ENCODE measurements at regions not wholly inside any gene's neighbourhood (a gene's known extent, or its start where the extent isn't known, plus 50 kb on each side); places are given as distances from the start of the nearest gene placed in this dataset.

DNA sequence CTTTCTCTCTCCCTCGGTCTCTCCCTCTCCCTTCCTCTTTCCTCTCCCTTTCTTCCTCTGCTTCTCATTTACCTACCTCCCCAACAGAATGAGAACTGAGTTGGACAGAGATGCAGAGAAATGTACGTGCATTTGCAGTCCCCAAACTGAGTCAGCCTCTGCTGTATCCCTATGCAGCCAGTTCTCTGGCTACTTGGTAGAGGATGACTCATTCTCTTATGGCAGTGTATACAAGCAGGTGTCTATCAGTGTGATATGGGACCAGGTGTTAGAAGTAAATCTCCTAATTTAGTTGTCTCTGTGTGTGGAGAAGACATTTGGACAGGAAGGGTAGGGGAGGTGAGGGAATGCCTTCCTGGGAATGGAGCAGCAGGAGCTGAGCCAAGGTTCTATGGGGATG lies 470.8 kb downstream of the CD109 start:
- no peaks in the 10 kb centered on the region for H3K9me3 ChIP-seq
- no peak overlapping the region for H3K4me3 ChIP-seq
- intact Hi-C loops (cut with DNase I; ENCODE audit: low total_unique reads): no loop called here
- no peak for DNase-seq
- WGBS, 5 donors: 41 to 59% (median 52%) methylated on average over 2 of the region's 2 CpGs
- TF ChIP-seq POLR2A (IDR thresholded peaks at IDR 0.05) (no peak), POLR2AphosphoS5 (IDR thresholded peaks at IDR 0.05) (no peak)
- TF ChIP-seq, protein P1, sequence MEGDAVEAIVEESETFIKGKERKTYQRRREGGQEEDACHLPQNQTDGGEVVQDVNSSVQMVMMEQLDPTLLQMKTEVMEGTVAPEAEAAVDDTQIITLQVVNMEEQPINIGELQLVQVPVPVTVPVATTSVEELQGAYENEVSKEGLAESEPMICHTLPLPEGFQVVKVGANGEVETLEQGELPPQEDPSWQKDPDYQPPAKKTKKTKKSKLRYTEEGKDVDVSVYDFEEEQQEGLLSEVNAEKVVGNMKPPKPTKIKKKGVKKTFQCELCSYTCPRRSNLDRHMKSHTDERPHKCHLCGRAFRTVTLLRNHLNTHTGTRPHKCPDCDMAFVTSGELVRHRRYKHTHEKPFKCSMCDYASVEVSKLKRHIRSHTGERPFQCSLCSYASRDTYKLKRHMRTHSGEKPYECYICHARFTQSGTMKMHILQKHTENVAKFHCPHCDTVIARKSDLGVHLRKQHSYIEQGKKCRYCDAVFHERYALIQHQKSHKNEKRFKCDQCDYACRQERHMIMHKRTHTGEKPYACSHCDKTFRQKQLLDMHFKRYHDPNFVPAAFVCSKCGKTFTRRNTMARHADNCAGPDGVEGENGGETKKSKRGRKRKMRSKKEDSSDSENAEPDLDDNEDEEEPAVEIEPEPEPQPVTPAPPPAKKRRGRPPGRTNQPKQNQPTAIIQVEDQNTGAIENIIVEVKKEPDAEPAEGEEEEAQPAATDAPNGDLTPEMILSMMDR (IDR thresholded peaks at IDR 0.05 in 8 of 11, conservative IDR thresholded peaks at IDR 0.05 in 3 of 11): no peak
- no peak overlapping the region for H3K27ac ChIP-seq
- no peaks in the 10 kb centered on the region for H3K27me3 ChIP-seq (replicated peaks in 1 of 7)
- no peaks in the 10 kb centered on the region for H3K4me1 ChIP-seq
- no peaks in the 10 kb centered on the region for H3K36me3 ChIP-seq

DNA sequence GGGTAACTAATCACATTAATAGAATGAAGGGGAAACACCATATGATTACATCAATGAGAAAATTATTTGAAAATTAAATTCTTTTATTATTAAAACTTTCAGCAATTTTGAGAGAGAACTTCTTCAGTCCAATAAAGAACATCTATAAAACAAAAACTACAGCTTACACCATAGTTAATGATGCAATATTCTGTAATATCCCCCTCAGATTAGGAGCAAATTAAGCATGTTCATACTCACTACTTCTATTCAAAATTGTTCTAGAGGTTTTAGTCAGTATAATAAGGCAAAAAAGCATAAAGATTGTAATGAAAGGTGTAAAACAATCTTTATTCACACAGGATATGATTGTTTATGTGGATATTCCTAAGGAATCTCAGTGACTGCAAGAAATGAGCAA lies 465.4 kb downstream of the CD109 start:
- Histone ChIP-seq H3K27me3 (replicated peaks in 1 of 7) (no peaks in the 10 kb centered on the region), H3K36me3 (no peaks in the 10 kb centered on the region), H3K9me3 (no peaks in the 10 kb centered on the region), H3K4me1 (no peaks in the 10 kb centered on the region), H3K4me3 (no peak overlapping the region), H3K27ac (no peak overlapping the region)
- intact Hi-C loops (cut with DNase I; ENCODE audit: low total_unique reads): no loop called here
- TF ChIP-seq POLR2AphosphoS5 (IDR thresholded peaks at IDR 0.05) (no peak), POLR2A (IDR thresholded peaks at IDR 0.05) (no peak)
- TF ChIP-seq, protein P1 (IDR thresholded peaks at IDR 0.05 in 8 of 11, conservative IDR thresholded peaks at IDR 0.05 in 3 of 11): no peak
- no peak for DNase-seq

DNA sequence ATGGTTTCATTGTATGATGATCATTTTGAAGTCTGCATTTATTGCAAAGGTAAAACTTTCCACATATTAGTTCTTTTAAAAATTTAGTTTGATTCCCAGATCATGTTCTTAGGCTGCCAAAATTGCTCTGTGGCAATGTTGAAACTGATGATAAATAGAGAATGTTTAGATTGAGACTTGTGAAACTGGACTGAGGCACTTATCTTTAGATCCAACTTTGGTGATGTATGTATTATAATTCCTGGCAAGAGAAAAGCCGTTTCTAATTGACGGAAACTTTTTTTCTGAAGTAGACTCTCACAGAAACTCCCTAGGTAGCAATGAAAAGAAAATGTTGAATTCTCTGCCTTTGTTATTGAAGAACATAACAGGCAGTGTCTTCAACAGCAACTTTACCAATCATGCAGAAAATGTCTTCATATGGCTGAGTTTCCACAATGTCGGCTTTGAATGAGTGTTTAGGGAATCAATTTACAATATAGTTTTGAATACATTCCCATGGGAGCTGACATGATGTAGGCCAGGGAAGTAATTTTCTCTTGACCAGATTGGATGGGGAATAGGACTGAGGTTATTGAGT lies 456.2 kb downstream of the CD109 start:
- H3K27ac ChIP-seq: no peak overlapping the region
- H3K36me3 ChIP-seq: no peaks in the 10 kb centered on the region
- intact Hi-C loops (cut with DNase I; ENCODE audit: low total_unique reads): no loop called here
- WGBS, 5 donors: 88 to 97% (median 91%) methylated on average over 3 of the region's 3 CpGs
- DNase-seq: no peak
- H3K9me3 ChIP-seq: no peaks in the 10 kb centered on the region
- H3K27me3 ChIP-seq (replicated peaks in 1 of 7): no peaks in the 10 kb centered on the region
- TF ChIP-seq POLR2A (IDR thresholded peaks at IDR 0.05) (no peak), POLR2AphosphoS5 (IDR thresholded peaks at IDR 0.05) (no peak)
- TF ChIP-seq, protein P1 (IDR thresholded peaks at IDR 0.05 in 8 of 11, conservative IDR thresholded peaks at IDR 0.05 in 3 of 11): no peak
- H3K4me1 ChIP-seq: no peaks in the 10 kb centered on the region
- no peak overlapping the region for H3K4me3 ChIP-seq

DNA sequence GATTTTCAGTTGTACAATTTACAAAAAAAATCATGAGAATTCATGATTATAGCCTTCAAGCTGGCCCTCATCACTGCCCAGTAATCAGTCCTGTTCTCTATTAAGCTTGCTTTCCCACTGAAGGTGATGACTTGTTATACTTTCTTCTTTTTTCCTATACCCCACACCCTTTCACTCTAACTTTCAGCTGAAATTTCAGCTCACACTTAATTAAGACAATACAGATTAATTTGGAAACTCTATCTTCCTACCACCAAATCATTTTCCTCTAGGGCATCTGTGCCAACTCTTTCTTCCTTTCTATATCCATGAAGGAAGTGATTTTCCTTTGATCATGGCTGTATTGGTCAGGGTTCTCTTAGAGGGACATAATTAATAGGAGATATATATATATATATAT lies 449.9 kb downstream of the CD109 start:
- Histone ChIP-seq H3K27me3 (replicated peaks in 1 of 7) (no peaks in the 10 kb centered on the region), H3K36me3 (no peaks in the 10 kb centered on the region), H3K27ac (no peak overlapping the region), H3K9me3 (no peaks in the 10 kb centered on the region), H3K4me3 (no peak overlapping the region), H3K4me1 (no peaks in the 10 kb centered on the region)
- TF ChIP-seq POLR2A (IDR thresholded peaks at IDR 0.05) (no peak), POLR2AphosphoS5 (IDR thresholded peaks at IDR 0.05) (no peak)
- TF ChIP-seq, protein P1 (IDR thresholded peaks at IDR 0.05 in 8 of 11, conservative IDR thresholded peaks at IDR 0.05 in 3 of 11): no peak
- intact Hi-C loops (cut with DNase I; ENCODE audit: low total_unique reads): no loop called here
- DNase-seq: no peak
